NCI-H748 (cell line): ENCODE measurements at regions not wholly inside any gene's neighbourhood (a gene's known extent, or its start where the extent isn't known, plus 50 kb on each side); places are given as distances from the start of the nearest gene placed in this dataset.

Experiments
- DNase-seq: peaks from one replicate; lab custom pipeline; 2025; ENCODE audit not compliant: unreplicated experiment; lab: John Stamatoyannopoulos, UW

DNA sequence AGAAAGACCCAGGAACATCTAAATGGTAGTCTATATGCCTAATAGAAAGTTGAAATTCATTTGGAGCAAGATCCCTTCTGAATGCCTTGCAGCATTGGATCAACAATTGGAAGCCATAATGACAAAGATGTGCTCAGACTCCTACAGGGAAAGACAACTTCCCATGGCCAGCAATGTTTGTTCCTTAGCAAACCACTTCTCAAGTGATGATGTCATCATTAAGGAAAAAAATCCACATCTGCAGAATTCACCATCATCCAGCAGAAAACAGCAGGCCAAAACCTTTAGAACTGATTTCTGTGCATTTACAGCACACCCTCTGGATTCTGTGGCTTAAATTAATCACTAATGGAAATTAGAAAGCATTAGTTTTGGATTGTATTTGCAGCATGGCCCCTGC is 82.4 kb upstream of the ZIC3 start:
- no peak for DNase-seq

GRCh38 chrX:137482136-137482535 is 83.8 kb upstream of the ZIC3 start:
- DNase-seq: no peak

- peak; percentile 80 for DNase-seq
These were observed 86.5 kb upstream of the ZIC3 start for GRCh38 chrX:137479386-137479785.

DNA sequence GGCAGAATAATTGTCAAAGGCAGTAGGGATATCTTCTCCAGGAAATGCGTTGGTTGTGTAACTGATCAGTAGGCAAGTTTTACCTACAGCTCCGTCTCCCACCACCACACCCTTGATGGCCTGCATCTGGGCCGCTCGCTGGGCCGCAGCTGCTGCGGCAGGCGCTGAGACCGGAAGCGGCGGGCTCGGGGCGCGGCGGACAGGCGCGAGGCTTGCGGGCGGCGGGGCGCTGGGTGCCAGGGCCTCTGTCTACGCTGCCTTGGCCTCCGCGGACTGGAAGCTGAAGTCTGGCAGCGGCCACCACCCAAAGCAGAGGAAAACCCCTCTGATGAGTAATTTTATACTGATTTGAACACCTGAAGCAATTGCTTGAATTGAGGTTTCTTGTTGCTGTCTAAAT is 124.2 kb upstream of the ZIC3 start:
- no peak for DNase-seq

DNA sequence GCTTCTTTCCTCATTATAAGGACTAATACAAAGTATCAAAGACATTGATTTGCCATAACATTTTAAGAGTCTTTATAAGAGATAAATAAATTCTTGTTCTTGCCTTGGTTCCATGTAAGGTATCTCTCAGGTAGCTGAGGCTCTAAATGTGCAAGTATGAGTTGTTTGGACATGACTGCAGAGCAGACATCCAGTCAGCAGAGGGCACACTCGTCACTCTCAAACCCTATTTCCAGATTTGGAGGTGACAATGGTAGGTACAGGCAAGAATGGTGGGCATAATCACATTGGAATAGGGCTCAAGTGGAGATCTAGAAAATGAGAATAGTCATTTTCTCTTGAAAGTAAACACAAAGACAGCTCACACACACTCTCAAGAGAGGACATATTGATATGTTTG is 133.3 kb upstream of the ZIC3 start:
- peak; percentile 74 for DNase-seq

- DNase-seq: peak; percentile 42
These were observed 134.0 kb upstream of the ZIC3 start for GRCh38 chrX:137431693-137432488.

GRCh38 chrX:137430984-137431475 is 134.9 kb upstream of the ZIC3 start:
- no peak for DNase-seq

- DNase-seq: no peak
These were observed 135.6 kb upstream of the ZIC3 start for GRCh38 chrX:137430301-137430700.

DNA sequence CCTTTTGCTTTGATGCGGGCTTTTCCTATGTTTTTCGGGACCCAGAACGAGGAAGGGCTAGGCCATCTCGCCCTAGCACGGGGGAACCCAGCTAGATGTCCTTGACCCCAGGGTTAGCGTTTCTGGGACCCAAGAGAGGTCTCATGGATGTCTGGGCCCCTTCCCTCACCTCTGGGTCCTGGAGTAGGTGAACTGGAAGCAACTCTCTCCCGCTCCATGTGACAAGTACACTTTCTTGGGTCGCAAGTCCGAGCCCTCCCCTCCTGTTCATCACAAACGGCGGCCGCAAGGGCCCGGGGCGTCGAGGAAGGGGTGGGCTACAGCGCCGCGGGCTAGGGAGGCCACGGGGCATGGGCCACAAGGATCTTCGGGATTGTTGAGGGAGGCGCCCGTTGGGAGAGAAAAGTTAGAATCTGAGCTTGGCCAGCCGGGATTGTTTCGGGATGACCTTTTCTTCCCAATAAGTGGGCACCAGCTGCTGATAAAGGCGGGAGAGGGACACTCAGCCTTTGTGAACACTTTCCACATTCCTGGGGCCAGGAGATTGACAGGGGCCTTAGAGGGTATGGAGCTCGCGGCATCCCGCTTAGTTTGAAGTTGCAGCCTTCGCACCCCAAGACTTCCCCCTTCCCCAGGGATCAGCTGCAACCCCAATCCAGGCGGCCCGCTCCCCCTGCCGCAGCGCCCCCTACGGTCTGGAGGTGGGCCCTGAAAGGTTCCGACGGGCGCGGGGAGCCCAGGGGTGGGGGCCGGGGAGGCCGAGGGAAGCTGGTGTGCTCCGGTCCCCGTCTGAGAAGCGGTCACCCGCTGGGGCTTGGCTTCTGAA is 136.9 kb upstream of the ZIC3 start:
- DNase-seq: peak; percentile 48

- peak; percentile 53 for DNase-seq
These were observed 137.7 kb upstream of the ZIC3 start for GRCh38 chrX:137428221-137428661.

DNA sequence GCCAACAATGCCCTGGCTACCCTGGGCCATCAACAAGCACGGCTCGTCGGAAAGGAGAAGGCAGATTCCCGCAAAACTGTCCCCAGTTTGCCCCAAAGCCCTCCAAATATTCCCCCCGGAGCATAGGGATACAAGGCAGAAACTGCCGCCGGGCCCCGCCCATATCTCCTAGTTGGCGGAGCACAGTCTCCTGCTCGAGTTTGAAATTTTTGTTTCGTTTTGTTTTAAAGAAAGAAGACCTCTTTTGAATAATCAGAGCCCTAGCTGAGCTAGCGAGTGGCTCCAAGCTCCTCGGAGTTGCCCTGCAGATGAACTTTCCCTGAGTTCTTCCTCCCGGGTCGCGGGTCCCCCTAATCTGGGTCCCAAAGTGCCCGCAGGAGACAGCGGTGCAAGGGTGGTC is 138.1 kb upstream of the ZIC3 start:
- peak; percentile 45 for DNase-seq

DNA sequence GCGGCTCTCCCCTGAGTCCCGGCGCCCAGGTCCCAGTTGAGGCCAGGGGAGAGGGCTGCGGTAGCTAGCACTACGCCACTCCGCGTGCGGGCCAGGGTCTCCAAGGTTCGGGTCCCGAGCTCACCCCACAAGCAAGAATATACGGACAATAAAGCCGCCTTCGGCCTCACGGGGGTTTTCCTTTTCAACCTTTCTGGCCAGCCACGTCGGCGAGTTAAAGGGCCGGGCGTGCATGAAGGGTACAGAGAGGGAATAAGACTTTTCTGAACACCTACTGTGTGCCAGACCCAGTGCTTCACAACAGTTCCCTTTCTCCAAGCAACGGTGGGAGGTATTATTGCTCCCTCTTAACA is 138.5 kb upstream of the ZIC3 start:
- DNase-seq: peak; percentile 51

DNA sequence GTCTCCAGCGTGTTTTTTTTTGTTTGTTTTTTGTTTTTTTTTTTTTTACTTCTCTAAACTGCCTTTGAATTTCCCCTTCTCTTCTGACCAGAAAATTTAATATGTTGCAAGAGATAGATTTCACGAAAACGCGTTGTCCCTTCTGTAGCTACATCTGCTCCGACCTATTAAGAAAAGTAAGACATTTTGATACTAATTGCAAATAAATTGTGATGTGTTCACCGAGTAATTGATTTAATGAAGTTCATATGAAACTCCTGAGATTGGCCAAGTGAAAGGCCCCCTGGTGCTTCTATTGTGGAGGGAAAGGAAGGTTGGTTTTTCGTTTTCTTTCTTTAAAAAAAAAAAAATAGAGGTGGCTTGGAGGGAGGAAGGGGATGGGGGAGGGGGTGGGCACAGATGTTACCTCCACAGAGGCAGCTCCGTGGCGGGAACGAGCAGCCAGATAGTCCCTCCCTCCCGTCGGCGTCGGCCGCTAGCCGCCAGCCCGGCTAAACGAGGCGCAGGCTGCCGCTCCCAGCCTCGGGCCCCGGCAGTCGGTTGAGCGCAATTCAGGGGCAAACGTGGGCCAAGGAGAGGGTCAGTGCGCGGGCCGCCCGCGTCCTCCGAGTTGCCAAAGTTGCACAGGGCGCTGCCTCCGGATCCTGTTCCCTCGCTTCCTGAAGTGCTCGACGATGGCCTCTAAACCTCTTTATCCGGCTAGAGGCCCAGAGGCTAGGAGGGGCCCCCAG is 139.1 kb upstream of the ZIC3 start:
- peak; percentile 75 for DNase-seq

DNA sequence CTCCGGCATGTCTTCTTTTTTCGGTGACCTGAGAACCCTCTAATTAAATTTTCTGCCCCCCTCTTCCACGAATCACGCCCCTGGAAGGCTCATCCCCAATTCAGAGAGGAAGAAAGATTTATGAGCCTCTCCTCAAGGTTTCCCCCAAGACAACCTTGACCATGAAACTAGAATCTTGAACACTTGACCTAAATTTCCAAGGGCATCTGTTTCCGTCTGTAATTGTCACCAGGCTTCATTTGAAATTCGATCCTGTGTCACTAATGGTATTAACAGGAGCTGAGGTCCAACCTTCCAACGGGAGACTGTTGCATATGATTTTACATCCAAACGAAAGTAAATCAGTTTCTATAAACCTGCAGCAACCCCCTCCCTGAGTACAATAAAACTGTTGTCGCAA is 139.9 kb upstream of the ZIC3 start:
- peak; percentile 70 for DNase-seq

DNA sequence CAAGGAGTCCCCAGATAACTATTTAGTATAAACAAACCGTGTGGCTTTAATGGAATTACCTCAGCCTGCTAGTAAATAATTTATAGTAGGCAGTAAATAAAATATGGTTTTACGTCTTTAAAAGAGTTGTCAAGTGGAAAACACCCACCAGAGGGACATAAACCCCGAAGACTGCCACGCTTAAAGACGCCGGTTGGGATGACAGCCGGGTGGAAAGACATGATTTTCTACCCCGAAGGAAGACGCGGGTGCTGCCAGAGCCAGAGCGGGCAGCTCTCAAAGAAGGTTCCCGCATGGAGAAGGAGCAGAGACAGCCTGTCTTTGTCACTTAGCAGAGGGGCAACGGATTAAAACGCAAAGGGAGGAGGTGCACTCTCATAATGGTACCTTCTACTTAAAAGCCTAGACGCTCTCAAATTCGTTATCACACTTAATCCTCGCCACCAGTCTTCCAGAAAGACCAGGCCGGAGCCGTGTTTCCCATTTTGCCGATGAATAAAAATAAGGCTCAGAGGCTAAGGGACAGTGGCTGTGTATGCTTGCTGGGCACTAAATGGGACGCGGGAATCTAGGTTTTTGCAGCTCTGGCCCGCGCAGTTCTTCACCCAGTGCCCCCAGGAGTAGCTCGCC is 140.5 kb upstream of the ZIC3 start:
- peak; percentile 49 for DNase-seq

DNA sequence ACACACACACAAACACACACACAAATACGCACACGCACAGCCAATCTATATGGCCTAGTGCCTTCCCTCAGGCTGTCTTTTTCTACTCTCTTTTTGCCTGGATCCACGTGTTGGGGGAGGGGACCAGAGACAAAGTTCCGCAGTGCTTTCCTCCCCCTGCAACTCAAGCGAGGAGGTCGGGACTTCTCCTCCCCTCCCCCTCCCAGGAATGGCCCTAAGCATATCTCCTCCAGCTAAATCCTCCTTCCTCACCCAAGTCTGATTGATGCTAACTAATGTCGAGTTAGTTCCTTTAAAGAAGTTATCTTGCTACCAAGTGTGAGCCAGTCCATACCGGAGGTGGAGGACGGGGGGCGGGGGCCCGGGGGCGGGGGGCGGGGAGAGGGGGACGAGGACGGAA is 141.2 kb upstream of the ZIC3 start:
- DNase-seq: no peak

DNA sequence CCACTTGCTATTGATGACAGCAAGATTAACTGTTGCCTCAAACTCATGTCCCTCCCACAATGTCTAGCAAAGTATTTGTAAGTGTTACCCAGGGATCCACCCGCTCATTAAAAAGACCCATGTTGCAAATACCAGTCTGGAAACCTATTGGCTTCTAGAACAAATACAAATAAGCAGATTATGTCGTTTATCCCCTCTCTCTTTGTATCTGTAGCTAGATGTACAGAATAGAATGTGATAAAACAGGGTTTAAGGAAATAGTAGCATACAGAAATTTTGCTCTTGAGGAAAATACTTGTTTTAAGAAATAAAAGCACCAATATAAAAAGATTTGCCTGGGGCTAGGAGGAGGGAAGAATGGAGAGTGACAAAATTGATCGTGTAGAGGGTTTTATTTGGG is 142.7 kb upstream of the ZIC3 start:
- peak; percentile 54 for DNase-seq

- no peak for DNase-seq
These were observed 147.8 kb upstream of the ZIC3 start for GRCh38 chrX:137418086-137418485.

GRCh38 chrX:137413190-137413589 is 152.7 kb upstream of the ZIC3 start:
- no peak for DNase-seq

GRCh38 chrX:137405449-137406140 is 160.3 kb upstream of the ZIC3 start:
- no peak for DNase-seq
